ENCODE measurements at regions not wholly inside any gene's neighbourhood (a gene's known extent, or its start where the extent isn't known, plus 50 kb on each side); places are given as distances from the start of the nearest gene placed in this dataset.

GRCh38 chr6:126539022-126539421 is 199.1 kb downstream of the CENPW start:
- TF ChIP-seq POLR2AphosphoS5 (IDR thresholded peaks at IDR 0.05; ENCODE audit: low read depth) (no peak), CTCF (conservative IDR thresholded peaks at IDR 0.05; ENCODE audit: low read depth in 2 of 2) (no peak), CREB1 (CRISPR knock-in tag; IDR thresholded peaks at IDR 0.05; ENCODE audit: low read depth) (no peak), EZH2 (IDR thresholded peaks at IDR 0.05; ENCODE audit: low read depth, unreplicated experiment) (no peak), REST (IDR thresholded peaks at IDR 0.05; ENCODE audit: unreplicated experiment) (no peak), STAT1 (IDR thresholded peaks at IDR 0.05; ENCODE audit: unreplicated experiment) (no peak), EZH2phosphoT487 (IDR thresholded peaks at IDR 0.05; ENCODE audit: unreplicated experiment) (no peak), JUNB (IDR thresholded peaks at IDR 0.05; ENCODE audit: unreplicated experiment) (no peak), ZNF114 (CRISPR knock-in tag; IDR thresholded peaks at IDR 0.05) (no peak), ZNF331 (CRISPR knock-in tag; IDR thresholded peaks at IDR 0.05; ENCODE audit: low read depth) (no peak)
